Activated CD4-positive, alpha-beta memory T cell treated with anti-CD3 and anti-CD28 coated beads, Interleukin-2, amount 10 ng/mL, durations not matched to agents 7 days and 5 days (primary cell): ENCODE measurements at regions not wholly inside any gene's neighbourhood (a gene's known extent, or its start where the extent isn't known, plus 50 kb on each side); places are given as distances from the start of the nearest gene placed in this dataset.

Experiments
- CTCF ChIA-PET: fragments of 350-600 bp; sonication (Branson Sonifier 250); formaldehyde crosslinking; loops from one replicate; lab custom pipeline; 2021; ENCODE audit warnings: antibody characterized with exemption, inconsistent platforms; lab: Charles Lee
- POLR2A ChIA-PET: fragments of 350-600 bp; sonication (Branson Sonifier 250); formaldehyde crosslinking; loops from one replicate; lab custom pipeline; 2021; ENCODE audit warnings: antibody characterized with exemption; lab: Charles Lee
- DNase-seq: peaks from one replicate; pipeline ENCODE4 v3.0.0-alpha.2; 2020
- H3K27ac Mint-ChIP-seq: one replicate; pipeline ENCODE4 v1.8.0; 2021; ENCODE audit warnings: mild to moderate bottlenecking, mixed read lengths
- H3K27me3 Mint-ChIP-seq: one replicate; pipeline ENCODE4 v1.8.0; 2021; ENCODE audit warnings: mixed read lengths
- H3K36me3 Mint-ChIP-seq: one replicate; pipeline ENCODE4 v1.8.0; 2021; ENCODE audit warnings: low read depth, mixed read lengths
- H3K4me1 Mint-ChIP-seq: one replicate; pipeline ENCODE4 v1.8.0; 2021; ENCODE audit warnings: mixed read lengths
- H3K4me3 Mint-ChIP-seq: one replicate; pipeline ENCODE4 v1.8.0; 2021; ENCODE audit warnings: mild to moderate bottlenecking, mixed read lengths
- H3K9me3 Mint-ChIP-seq: one replicate; pipeline ENCODE4 v1.8.0; 2021; ENCODE audit warnings: mixed read lengths

DNA sequence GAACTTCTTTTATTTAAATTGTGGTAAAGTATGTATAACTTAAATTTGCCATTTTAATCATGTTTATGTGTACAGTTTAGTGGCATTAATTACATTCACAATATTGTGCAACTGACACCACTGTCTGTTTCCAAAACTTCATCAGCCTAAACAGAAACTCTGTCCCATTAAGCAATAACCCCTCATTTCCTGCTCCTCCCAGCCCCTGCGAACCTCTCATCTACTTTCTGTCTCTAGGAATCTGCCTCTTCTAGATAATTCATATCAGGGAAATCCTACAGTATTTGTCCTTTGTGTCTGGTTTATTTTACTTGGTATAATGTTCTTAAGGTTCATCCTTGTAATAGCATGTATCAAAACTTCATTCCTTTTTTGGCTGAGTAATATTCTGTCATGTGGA lies 75.1 kb downstream of the BOLA3 start:
- no peak overlapping the region for H3K4me3 Mint-ChIP-seq

DNA sequence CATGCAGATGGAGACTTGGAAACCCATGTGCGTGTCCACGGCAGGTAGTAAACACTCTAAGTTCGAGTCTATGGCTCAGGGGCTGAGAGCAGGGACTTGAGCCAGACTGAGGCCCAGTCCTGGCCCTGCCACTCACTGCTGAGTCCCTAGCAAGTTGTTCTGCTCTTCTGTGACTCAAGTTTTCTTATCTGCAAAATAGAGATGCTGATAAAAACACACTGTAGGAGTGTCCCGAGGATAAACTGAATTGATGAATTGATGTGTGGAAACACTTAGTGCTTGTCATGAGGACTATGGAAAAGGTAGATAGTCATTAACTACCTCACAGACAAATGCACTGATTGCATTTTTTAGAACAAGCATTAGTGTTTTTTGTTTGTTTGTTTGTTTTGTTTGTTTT lies 73.2 kb downstream of the BOLA3 start:
- H3K4me3 Mint-ChIP-seq = no peak overlapping the region
- ChIA-PET CTCF (interaction anchor here (0.7 to 1.1 kb wide), 3 partner anchors 12 to 466 kb away, joined by 3 to 6 read pairs (median 4); no protein-coding TSS in a partner anchor), POLR2A (no interaction called here)
- peaks cover 2% of the 10 kb centered on the region for H3K4me1 Mint-ChIP-seq
- H3K27me3 Mint-ChIP-seq = no peaks in the 10 kb centered on the region
- DNase-seq = no peak
- H3K36me3 Mint-ChIP-seq = peaks cover 14% of the 10 kb centered on the region
- H3K27ac Mint-ChIP-seq = no peak overlapping the region
- H3K9me3 Mint-ChIP-seq = no peaks in the 10 kb centered on the region

More for the DNA sequence above, 75.1 kb downstream of the BOLA3 start:
- Mint-ChIP-seq H3K27me3 (no peaks in the 10 kb centered on the region), H3K4me1 (peaks cover 2% of the 10 kb centered on the region), H3K27ac (no peak overlapping the region), H3K9me3 (no peaks in the 10 kb centered on the region), H3K36me3 (peaks cover 19% of the 10 kb centered on the region)
- CTCF ChIA-PET = no interaction called here
- DNase-seq = no peak
- POLR2A ChIA-PET = no interaction called here

DNA sequence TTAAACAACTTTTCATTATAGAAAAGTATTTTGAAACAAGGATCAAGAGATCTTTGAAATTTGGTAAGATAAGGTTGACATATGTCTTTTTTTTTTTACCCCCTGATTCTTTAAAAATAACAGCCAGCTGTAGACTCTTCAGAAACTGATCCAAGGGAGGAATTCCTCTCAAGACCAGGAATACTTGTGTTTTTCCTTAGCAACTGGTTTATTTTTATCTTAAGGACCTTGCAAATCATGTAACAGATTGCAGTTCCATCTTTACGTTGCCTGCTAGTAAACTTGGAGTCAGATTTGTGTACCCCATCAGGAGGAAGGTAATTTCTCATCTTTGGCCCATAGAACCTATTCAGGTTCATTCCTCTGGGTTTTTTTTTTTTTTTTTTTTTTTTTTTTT lies 71.6 kb downstream of the BOLA3 start:
- DNase-seq = no peak
- H3K9me3 Mint-ChIP-seq = no peaks in the 10 kb centered on the region
- CTCF ChIA-PET = no interaction called here
- no peak overlapping the region for H3K4me3 Mint-ChIP-seq
- no peak overlapping the region for H3K27ac Mint-ChIP-seq
- H3K27me3 Mint-ChIP-seq = no peaks in the 10 kb centered on the region
- H3K36me3 Mint-ChIP-seq = peaks cover 16% of the 10 kb centered on the region
- peaks cover 2% of the 10 kb centered on the region for H3K4me1 Mint-ChIP-seq
- POLR2A ChIA-PET = no interaction called here

DNA sequence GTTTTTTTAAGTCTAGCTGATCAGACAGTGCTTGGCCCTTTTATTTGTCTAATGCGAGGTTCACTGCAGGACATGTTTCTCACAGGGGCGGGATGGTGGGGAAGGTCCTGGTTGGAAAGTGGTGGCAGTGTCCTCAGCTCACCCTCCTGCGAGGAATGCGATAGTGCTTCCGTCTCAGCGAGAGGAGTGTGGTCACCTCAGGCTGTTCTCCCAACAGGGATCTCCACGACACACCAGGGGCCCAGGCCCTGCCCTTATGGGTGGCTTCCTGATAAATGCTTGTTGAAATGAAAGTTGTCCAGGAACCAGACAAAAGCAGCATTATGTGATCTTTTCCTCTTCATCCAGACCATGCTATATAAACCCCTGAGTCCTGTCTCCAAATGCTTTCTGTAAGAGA lies 70.1 kb downstream of the BOLA3 start:
- Mint-ChIP-seq H3K27ac (no peak overlapping the region), H3K9me3 (no peaks in the 10 kb centered on the region), H3K4me3 (no peak overlapping the region), H3K4me1 (peaks cover under 1% of the 10 kb centered on the region), H3K36me3 (peaks cover 20% of the 10 kb centered on the region), H3K27me3 (no peaks in the 10 kb centered on the region)
- DNase-seq = no peak
- CTCF ChIA-PET = no interaction called here
- POLR2A ChIA-PET = no interaction called here

DNA sequence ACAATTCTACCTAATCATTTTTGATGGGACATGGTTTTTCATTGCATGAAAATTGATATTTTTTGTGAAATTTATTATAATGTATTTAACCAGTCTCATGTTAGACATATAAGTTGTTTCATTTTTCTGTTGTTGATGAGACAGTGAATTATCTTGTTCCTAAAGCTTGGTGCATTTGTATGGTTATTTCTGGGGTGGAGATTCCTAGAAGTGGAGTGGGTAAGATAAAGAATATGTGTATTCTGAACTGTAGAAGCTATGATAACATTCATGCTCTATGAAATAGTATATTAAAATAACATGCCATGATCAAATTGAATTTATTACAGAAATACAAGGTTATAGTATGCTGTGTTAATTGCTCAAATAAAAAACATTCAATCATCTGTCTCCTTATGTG lies 69.2 kb downstream of the BOLA3 start:
- no peak for DNase-seq
- Mint-ChIP-seq H3K27me3 (no peaks in the 10 kb centered on the region), H3K9me3 (no peaks in the 10 kb centered on the region), H3K4me3 (no peak overlapping the region), H3K36me3 (peaks cover 24% of the 10 kb centered on the region), H3K4me1 (no peaks in the 10 kb centered on the region), H3K27ac (no peak overlapping the region)
- POLR2A ChIA-PET = no interaction called here
- CTCF ChIA-PET = interaction anchor here (1.0 kb wide), 1 partner anchor 9 kb away, joined by 3 read pairs; no protein-coding TSS in a partner anchor

DNA sequence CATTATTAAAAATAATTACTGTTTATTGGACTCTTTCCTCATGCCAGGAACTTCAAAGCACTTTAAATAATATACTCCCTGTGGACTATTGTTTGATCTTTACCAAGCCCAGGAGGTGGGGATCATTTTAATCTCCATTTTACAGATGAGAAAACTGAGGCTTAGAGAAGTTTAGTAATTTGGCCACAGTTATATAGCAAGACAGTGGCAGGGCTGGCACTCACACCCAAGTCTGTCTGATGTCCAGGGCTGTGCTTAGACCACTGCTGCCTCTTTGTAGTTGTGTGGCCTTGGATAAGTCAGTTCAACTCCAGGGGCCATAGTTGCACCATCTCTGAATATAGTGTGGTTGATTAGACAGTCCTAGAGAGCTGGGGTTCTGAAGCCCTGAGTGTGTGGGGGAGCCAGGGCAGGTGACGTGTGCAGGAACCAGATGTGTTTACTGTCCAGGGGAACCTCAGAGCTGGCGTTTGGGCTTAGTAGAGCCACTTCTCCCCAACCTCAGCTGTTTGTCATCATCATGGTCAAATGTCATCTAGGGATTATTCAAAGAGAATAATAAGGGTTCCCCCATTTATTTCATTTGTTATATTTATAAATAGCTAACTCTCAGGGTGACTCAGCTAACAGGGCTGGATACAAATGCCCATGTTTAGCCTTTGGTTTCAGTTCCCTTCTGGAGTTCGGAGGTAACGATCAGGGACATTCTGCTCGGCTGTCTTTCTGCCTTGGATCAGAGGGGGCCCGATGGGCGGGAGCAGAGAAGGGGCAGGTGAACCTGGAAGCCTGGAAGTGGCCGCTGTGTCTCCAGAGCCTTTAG lies 68.0 kb downstream of the BOLA3 start:
- no peaks in the 10 kb centered on the region for H3K27me3 Mint-ChIP-seq
- POLR2A ChIA-PET = no interaction called here

DNA sequence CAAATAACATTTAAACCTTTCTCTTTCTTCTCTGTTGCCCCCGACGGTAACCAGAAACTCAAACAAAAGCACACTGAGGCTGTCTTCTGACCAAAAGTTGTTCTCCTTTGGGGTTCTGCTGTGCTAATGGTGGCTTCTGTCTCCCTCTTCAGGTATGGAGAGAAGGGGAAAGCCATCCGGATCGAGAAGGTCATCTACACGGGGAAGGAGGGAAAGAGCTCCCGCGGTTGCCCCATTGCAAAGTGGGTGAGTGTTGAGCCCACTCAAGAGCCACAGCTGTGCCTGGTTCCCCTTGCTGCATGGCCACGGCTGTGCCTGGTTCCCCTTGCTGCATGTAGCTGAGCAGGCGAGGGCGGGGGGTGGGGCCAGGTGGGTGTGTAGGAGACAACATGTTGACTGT lies 67.4 kb downstream of the BOLA3 start:
- POLR2A ChIA-PET = no interaction called here
- DNase-seq = no peak
- peaks cover 27% of the 10 kb centered on the region for H3K36me3 Mint-ChIP-seq
- H3K9me3 Mint-ChIP-seq = no peaks in the 10 kb centered on the region
- H3K27me3 Mint-ChIP-seq = no peaks in the 10 kb centered on the region
- CTCF ChIA-PET = no interaction called here
- no peak overlapping the region for H3K4me3 Mint-ChIP-seq
- no peaks in the 10 kb centered on the region for H3K4me1 Mint-ChIP-seq
- no peak overlapping the region for H3K27ac Mint-ChIP-seq

More for the DNA sequence above, 68.0 kb downstream of the BOLA3 start:
- CTCF ChIA-PET = no interaction called here
- Mint-ChIP-seq H3K27ac (no peak overlapping the region), H3K4me1 (no peaks in the 10 kb centered on the region), H3K4me3 (no peak overlapping the region), H3K9me3 (no peaks in the 10 kb centered on the region), H3K36me3 (peaks cover 28% of the 10 kb centered on the region)
- no peak for DNase-seq

DNA sequence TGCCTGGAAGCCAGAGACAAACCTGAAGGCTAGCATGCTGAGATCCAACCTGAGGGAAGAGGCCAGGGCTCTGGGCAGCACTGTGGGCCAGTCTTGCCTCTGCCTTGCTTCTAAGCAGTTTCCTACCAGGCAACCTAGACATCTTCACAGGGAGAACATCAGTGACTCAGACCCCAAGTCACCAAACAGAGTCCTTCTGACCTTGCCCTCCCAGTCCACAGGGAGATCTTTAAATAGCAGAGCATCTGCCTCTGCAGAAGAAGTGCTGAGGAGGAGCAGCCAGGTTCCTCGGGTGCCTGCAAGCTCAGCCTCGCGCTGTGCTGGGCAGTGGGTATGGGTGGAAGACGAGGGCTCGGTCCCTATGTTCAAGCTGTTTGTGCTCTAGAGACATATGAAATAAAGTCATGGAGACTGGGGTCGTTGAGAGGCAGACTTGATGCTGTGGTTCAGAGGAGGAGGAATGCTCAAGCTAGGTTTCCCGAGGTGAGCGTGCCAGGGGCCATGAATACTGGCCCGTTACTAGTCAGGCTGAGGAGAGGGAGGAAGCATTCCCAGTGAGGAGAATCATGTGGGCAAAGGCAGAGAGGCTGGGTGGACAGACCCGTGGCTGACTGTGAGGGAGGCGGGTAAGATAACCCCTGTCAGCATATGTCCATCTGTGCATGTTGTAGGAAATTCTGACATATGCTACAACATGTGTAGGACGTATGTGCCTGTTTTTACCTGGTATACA lies 66.5 kb downstream of the BOLA3 start:
- CTCF ChIA-PET = no interaction called here
- Mint-ChIP-seq H3K27me3 (no peaks in the 10 kb centered on the region), H3K4me1 (no peaks in the 10 kb centered on the region), H3K4me3 (no peak overlapping the region), H3K36me3 (peaks cover 22% of the 10 kb centered on the region), H3K27ac (no peak overlapping the region), H3K9me3 (no peaks in the 10 kb centered on the region)
- no peak for DNase-seq
- POLR2A ChIA-PET = no interaction called here

DNA sequence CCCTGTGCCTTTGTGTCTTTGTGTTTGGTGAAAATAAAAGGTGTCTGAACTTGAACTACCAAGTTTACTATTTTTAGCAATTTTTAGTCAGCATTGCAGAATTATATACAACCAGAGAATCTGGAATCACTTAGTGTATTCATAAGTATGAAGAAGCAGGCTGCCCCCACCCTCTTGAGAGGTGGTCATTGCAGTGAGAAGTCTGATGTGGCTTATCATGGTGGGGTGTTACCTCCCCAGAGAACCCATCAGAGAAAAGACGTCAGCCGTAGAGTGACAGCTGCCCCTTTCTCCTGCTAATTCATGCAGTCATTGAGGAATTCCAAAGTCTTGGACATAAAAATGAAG lies 66.0 kb downstream of the BOLA3 start:
- Mint-ChIP-seq H3K4me1 (no peaks in the 10 kb centered on the region), H3K9me3 (no peaks in the 10 kb centered on the region), H3K27ac (no peak overlapping the region), H3K27me3 (no peaks in the 10 kb centered on the region), H3K36me3 (peaks cover 19% of the 10 kb centered on the region), H3K4me3 (no peak overlapping the region)
- CTCF ChIA-PET = no interaction called here
- DNase-seq = no peak
- POLR2A ChIA-PET = no interaction called here

DNA sequence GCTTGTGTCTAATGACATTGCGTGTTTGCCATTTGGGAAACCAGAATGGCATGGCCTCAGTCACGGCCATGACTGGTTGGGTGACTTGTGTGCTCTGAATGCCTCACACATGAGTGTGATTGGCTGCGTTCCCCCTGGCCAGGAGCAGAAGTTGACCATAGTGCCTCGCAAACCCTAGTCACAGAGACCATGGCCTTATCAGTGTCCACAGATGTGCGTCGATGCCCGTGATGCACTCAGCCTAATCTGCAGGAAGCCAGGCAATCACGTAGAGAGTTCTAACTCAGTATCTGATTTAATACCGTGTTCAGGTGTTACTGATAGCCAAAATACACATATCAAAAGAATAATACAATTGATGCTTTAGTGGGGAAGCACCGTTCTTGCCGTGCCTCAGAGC lies 64.0 kb downstream of the BOLA3 start:
- Mint-ChIP-seq H3K4me1 (no peaks in the 10 kb centered on the region), H3K27me3 (no peaks in the 10 kb centered on the region), H3K36me3 (peaks cover 17% of the 10 kb centered on the region), H3K27ac (no peak overlapping the region), H3K9me3 (no peaks in the 10 kb centered on the region), H3K4me3 (no peak overlapping the region)
- CTCF ChIA-PET = no interaction called here
- DNase-seq = no peak
- POLR2A ChIA-PET = no interaction called here
